GM18873 (cell line): ENCODE measurements at regions not wholly inside any gene's neighbourhood (a gene's known extent, or its start where the extent isn't known, plus 50 kb on each side); places are given as distances from the start of the nearest gene placed in this dataset.

Experiments
- ATAC-seq: cut with Tn5 transposase; IDR thresholded peaks from one replicate; pipeline ENCODE4 v1.9.1; 2021; ENCODE audit warnings: mild to moderate bottlenecking, moderate library complexity, moderate number of reproducible peaks; ENCODE audit not compliant: unreplicated experiment, low FRiP score

- no peak for ATAC-seq
Measured at GRCh38 chr2:111656436-111656835, 227.6 kb downstream of the ANAPC1 start.

DNA sequence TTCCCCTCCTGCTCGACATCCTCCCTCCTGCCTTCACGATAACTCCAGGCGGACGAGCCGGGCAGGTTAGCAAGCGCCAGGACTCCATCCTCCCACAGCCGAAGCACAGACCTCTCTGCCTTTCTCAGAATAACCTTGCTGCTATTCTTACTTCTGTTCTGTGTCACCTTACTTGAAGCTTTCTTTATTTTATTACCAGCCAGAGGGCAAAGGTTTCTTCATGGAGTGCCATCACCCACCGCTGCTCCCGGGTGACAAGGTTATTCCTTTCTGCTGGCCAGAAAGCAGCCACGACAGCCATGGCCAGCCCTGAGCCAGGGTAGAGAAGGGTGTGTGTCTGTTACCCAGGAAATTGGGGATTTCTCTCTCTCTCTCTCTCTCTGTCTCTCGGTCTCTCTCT, 227.1 kb downstream of the ANAPC1 start:
- no peak for ATAC-seq

GRCh38 chr2:111657351-111657975, 226.5 kb downstream of the ANAPC1 start:
- ATAC-seq = no peak

DNA sequence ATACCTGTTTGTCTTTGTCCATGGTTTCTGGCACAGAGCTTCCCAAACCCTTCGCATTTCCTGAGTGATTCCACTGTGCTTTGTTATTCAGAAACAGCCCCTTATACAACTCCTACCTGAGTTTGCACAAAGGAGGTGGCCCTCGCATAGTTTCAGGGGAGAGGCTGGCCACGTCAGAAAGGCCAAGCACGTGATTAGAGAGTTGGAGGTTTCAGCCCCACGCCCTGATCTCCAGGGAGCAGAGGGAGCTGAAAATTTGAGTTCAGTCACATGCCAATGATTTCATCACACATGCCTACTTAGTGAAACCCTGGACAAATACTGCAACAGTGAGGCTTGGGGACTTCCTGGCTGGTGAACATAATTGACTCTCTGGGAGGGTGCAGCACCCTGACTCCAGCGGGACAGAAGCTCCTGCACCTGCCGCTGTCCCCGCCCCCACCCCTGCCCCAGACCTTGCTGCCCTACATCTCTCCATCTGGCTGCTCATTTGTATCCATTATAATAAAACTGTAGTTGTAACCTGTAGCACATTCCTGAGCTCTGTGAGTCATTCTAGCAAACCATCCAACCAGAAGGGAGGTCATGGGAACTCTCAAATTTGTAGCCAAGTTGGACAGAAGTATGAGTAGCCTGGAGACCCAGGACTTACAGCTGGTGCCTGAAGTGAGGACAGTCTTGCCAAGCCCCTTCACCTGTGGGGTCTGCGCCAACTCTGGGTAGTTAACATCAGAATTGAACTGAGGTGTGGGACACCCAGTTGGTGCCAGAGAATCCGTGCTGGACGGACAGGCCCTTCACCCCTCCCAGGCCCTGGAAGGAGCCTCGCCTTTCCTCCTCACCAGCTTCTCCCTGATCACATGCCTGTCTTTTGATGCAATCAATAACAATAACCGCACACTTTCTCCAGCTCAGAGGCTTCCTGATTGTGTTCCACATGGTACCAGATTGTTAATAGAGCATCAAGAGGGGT, 224.3 kb downstream of the ANAPC1 start:
- ATAC-seq = no peak

DNA sequence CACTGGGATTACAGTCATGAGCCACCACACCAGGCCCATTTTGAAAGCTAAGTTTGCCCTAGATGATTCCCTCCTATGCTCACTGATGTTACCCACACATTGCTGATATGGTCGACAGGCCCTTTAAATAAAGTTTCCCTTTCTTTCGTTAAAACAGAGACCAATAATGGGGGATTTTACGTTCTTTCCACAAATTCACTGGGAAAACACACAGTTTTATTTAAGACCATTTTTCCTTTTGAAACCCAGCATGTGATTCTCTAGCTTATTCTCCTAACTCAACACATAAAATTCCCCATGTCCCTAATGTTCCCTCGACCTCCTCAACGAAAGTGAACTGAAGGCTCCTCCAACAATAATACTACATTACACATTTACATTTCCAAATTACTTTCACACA, 223.2 kb downstream of the ANAPC1 start:
- ATAC-seq = no peak

- no peak for ATAC-seq
Measured at GRCh38 chr2:111661286-111661940, 222.6 kb downstream of the ANAPC1 start.

GRCh38 chr2:111662039-111662770, 221.8 kb downstream of the ANAPC1 start:
- ATAC-seq = no peak

GRCh38 chr2:111662771-111663470, 221.1 kb downstream of the ANAPC1 start:
- ATAC-seq = peak; percentile 85

DNA sequence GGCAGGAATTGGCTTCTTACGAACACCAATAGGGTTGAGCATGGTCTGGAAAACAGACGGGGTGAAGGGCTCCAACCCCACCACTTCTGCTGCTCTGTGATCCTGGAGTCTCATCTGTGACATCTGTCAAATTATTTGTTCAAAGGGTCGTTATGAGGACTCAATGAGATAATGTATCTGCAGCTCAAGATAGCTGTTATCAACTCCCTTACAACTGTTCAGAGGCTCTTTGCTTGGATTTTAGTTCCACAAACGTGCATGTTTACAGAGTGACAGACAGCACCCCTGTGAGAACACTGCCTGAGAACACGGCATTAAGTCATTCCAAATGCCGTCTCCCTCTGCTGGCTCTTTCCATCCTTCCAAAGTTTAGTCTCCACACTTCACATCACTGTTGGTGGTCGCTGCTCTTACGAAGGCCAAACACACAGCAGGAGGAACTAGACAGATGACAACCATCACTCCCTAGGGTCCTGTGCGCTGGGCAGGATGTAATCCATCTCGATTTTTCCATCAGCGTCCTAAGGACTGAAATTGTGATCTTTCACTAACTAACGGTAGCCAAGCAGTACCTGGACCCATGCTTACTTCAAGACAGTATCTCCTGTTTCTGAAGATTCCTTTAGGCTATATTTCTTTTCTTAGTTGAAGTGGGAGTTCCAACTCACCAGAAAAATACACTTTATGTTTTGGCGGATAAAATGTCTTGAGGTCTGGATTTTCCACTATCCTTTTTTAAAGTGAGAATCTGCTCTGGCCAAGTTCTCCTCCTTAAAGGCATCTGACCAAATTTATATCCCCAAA, 220.3 kb downstream of the ANAPC1 start:
- no peak for ATAC-seq

GRCh38 chr2:111664275-111664850, 219.6 kb downstream of the ANAPC1 start:
- no peak for ATAC-seq

DNA sequence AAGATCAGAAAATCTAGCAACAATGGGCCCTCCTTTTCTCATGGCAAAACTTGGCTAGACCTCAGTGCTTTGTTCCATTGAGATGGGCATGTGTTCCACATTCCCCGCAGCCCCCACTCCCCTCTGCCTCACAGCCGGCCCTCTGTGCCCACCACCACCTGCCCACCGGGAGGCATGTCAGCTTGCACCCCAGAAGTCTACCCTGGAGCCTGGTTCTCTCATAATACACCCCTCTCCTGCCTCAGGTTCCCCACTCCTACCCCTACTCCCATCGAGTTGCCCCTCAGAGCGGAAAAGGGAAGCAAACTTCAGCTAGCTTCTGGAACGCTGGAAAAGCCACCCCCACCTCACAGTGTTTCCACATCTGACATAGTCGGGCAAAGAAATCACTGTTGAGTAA, 219.0 kb downstream of the ANAPC1 start:
- ATAC-seq = no peak

- no peak for ATAC-seq
Measured at GRCh38 chr2:111665551-111666116, 218.4 kb downstream of the ANAPC1 start.

DNA sequence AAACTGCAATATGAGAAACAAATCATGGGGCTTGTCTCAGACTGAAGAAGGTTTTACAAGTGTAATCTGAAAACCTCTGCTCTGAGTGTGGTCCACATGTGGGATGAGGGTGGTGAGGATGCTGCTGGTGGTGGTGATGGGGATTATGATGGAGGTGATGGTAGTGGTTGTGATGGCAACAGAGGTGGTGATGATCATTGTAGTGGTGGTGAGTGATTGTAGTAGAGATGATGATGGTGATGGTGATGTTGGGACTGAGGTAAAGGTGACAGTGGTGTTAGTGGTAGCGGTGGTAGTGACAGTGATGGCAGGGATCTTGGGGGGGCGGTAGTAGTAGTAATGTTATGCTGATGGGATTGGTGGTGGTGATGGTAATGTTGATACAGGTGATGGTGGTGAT, 217.8 kb downstream of the ANAPC1 start:
- no peak for ATAC-seq

GRCh38 chr2:111667001-111667400, 217.0 kb downstream of the ANAPC1 start:
- ATAC-seq = no peak

- ATAC-seq = no peak
Measured at GRCh38 chr2:111667542-111668273, 216.3 kb downstream of the ANAPC1 start.

DNA sequence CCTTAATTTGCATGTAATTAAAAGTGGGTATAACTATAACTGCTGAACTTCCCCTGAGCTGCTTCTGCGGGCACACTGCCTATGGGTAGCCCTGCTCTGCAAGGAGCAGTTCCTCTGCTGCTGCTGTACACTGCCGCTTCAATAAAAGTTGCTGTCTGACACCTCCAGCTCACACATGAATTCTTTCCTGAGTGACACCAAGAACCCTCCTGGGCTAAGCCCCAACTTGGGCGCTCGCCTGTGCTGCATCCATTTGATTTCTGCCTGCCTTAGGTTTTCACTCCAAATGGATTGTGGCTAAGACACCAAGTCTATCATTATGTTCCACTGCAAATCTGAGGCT, 215.7 kb downstream of the ANAPC1 start:
- ATAC-seq = no peak

GRCh38 chr2:111668741-111669140, 215.3 kb downstream of the ANAPC1 start:
- no peak for ATAC-seq
